Prostate gland (tissue), 2 donors: ENCODE measurements at regions not wholly inside any gene's neighbourhood (a gene's known extent, or its start where the extent isn't known, plus 50 kb on each side); places are given as distances from the start of the nearest gene placed in this dataset.

ENCODE experiments used
- POLR2A ChIP-seq: fragments of 450-650 bp; IDR thresholded peaks from one replicate; pipeline ENCODE4 v1.6.1; 2016; ENCODE audit warnings: antibody characterized with exemption, mild to moderate bottlenecking
- TF ChIP-seq, protein P1 (sequence below), 4 experiments: fragments of 200-600 bp in 2 of 4; fragments of 450-650 bp in 2 of 4; sonication (generic) in 2 of 4; IDR thresholded peaks; 1 replicate in 3 of 4; 2 replicates in 1 of 4; pipeline ENCODE4 v1.5.1; 2016 to 2019; ENCODE audit warnings: antibody characterized with exemption in 4 of 4, mild to moderate bottlenecking in 2 of 4, moderate library complexity in 2 of 4

DNA sequence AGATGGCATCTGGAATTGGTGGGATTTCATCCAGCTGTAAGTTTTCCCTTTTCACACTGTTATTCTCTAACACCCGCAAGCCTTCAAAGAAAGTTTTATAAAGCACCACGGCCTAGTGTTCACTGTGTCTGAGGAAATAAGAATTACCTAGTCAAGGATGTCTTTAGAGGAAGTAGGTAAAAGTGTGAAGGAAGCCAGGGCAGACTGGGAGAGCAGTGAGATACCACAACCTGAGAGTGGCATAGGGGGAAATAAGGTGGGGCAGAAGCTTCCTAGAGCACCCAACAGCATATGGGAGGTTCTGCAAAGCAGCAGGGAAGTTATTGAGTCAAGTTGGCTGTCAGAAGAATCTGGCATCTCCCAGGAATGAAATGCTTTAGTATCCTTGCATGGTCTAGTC is 241.2 kb downstream of the CETN3 start:
- TF ChIP-seq, protein P1, sequence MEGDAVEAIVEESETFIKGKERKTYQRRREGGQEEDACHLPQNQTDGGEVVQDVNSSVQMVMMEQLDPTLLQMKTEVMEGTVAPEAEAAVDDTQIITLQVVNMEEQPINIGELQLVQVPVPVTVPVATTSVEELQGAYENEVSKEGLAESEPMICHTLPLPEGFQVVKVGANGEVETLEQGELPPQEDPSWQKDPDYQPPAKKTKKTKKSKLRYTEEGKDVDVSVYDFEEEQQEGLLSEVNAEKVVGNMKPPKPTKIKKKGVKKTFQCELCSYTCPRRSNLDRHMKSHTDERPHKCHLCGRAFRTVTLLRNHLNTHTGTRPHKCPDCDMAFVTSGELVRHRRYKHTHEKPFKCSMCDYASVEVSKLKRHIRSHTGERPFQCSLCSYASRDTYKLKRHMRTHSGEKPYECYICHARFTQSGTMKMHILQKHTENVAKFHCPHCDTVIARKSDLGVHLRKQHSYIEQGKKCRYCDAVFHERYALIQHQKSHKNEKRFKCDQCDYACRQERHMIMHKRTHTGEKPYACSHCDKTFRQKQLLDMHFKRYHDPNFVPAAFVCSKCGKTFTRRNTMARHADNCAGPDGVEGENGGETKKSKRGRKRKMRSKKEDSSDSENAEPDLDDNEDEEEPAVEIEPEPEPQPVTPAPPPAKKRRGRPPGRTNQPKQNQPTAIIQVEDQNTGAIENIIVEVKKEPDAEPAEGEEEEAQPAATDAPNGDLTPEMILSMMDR (IDR thresholded peaks at IDR 0.05): no peak
- no peak for TF ChIP-seq POLR2A
